ENCODE measurements at regions not wholly inside any gene's neighbourhood (a gene's known extent, or its start where the extent isn't known, plus 50 kb on each side); places are given as distances from the start of the nearest gene placed in this dataset.

GRCh38 chr2:234438305-234438977 is 58.4 kb downstream of the ARL4C start:
- no peak for DNase-seq
- no peak overlapping the region for H3K4me3 Mint-ChIP-seq
- peaks cover 3% of the 10 kb centered on the region for H3K27me3 Mint-ChIP-seq (ENCODE audit: low read depth, poor library complexity)
- H3K36me3 Mint-ChIP-seq (ENCODE audit: low read depth) = no peaks in the 10 kb centered on the region
- H3K4me1 Mint-ChIP-seq = peaks cover 52% of the 10 kb centered on the region
- no peak for TF ChIP-seq CTCF (IDR thresholded peaks at IDR 0.05)
- H3K9me3 Mint-ChIP-seq = peaks cover 4% of the 10 kb centered on the region
- no peak overlapping the region for H3K27ac Mint-ChIP-seq

- H3K4me3 Mint-ChIP-seq = no peak overlapping the region
- DNase-seq = no peak
- H3K9me3 Mint-ChIP-seq = peaks cover 4% of the 10 kb centered on the region
- no peak for TF ChIP-seq CTCF (IDR thresholded peaks at IDR 0.05)
- no peaks in the 10 kb centered on the region for H3K36me3 Mint-ChIP-seq (ENCODE audit: low read depth)
- peaks cover 54% of the 10 kb centered on the region for H3K4me1 Mint-ChIP-seq
- H3K27me3 Mint-ChIP-seq (ENCODE audit: low read depth, poor library complexity) = peaks cover 3% of the 10 kb centered on the region
- no peak overlapping the region for H3K27ac Mint-ChIP-seq
These were observed 59.1 kb downstream of the ARL4C start for GRCh38 chr2:234437642-234438304.

- Mint-ChIP-seq H3K36me3 (ENCODE audit: low read depth) (no peaks in the 10 kb centered on the region), H3K9me3 (no peaks in the 10 kb centered on the region), H3K4me1 (peaks cover 54% of the 10 kb centered on the region), H3K27me3 (ENCODE audit: low read depth, poor library complexity) (peaks cover 3% of the 10 kb centered on the region), H3K4me3 (no peak overlapping the region), H3K27ac (peak overlapping the region; percentile 34)
- DNase-seq = no peak
- TF ChIP-seq CTCF (IDR thresholded peaks at IDR 0.05) = no peak
These were observed 60.4 kb downstream of the ARL4C start for GRCh38 chr2:234436482-234436837.

GRCh38 chr2:234435836-234436481 is 60.9 kb downstream of the ARL4C start:
- no peak for TF ChIP-seq CTCF (IDR thresholded peaks at IDR 0.05)
- H3K9me3 Mint-ChIP-seq = no peaks in the 10 kb centered on the region
- peak overlapping the region; percentile 34 for H3K27ac Mint-ChIP-seq
- no peak for DNase-seq
- H3K27me3 Mint-ChIP-seq (ENCODE audit: low read depth, poor library complexity) = peaks cover 3% of the 10 kb centered on the region
- no peak overlapping the region for H3K4me3 Mint-ChIP-seq
- peaks cover 54% of the 10 kb centered on the region for H3K4me1 Mint-ChIP-seq
- no peaks in the 10 kb centered on the region for H3K36me3 Mint-ChIP-seq (ENCODE audit: low read depth)

GRCh38 chr2:234433201-234433600 is 63.7 kb downstream of the ARL4C start:
- H3K27me3 Mint-ChIP-seq (ENCODE audit: low read depth, poor library complexity) = peaks cover 3% of the 10 kb centered on the region
- DNase-seq = no peak
- H3K4me1 Mint-ChIP-seq = peaks cover 54% of the 10 kb centered on the region
- H3K27ac Mint-ChIP-seq = no peak overlapping the region
- no peaks in the 10 kb centered on the region for H3K9me3 Mint-ChIP-seq
- no peaks in the 10 kb centered on the region for H3K36me3 Mint-ChIP-seq (ENCODE audit: low read depth)
- H3K4me3 Mint-ChIP-seq = no peak overlapping the region
- no peak for TF ChIP-seq CTCF (IDR thresholded peaks at IDR 0.05)

Data from nephron progenitor cell (in vitro differentiated cells).